Urinary bladder (tissue), 3 donors: ENCODE measurements at regions not wholly inside any gene's neighbourhood (a gene's known extent, or its start where the extent isn't known, plus 50 kb on each side); places are given as distances from the start of the nearest gene placed in this dataset.

Source experiments
- DNase-seq: peaks from one replicate; pipeline ENCODE4 v3.0.0-alpha.2; 2015; ENCODE audit errors: extremely low spot score
- H3K27ac ChIP-seq: one replicate; pipeline ENCODE4 v1.5.1; 2013; ENCODE audit warnings: low read depth, mild to moderate bottlenecking, moderate library complexity
- H3K36me3 ChIP-seq: one replicate; pipeline ENCODE4 v1.6.1; 2013; ENCODE audit warnings: mild to moderate bottlenecking, moderate library complexity; ENCODE audit not compliant: insufficient read depth
- H3K4me1 ChIP-seq: one replicate; pipeline ENCODE4 v1.6.1; 2013; ENCODE audit warnings: mild to moderate bottlenecking, moderate library complexity; ENCODE audit not compliant: insufficient read depth
- H3K4me3 ChIP-seq: one replicate; pipeline ENCODE4 v1.5.1; 2013; ENCODE audit warnings: low read depth, low read length
- WGBS: extraction: QIAGEN DNeasy Blood & Tissue Kit; methylation state at CpG from one replicate; pipeline ENCODE4 v1.1.7; 2013; 5-methylcytosine and 5-hydroxymethylcytosine counted together
- donor health status: healthy with polysubstance abuse.
- donor health status: healthy.

GRCh38 chr9:130772185-130772584 lies 62.9 kb upstream of the ABL1 start:
- no peaks in the 10 kb centered on the region for H3K4me1 ChIP-seq
- no peaks in the 10 kb centered on the region for H3K36me3 ChIP-seq
- H3K27ac ChIP-seq = no peak overlapping the region
- DNase-seq = no peak
- H3K4me3 ChIP-seq = no peak overlapping the region
- WGBS = 83% methylated on average over 3 of the region's 3 CpGs

DNA sequence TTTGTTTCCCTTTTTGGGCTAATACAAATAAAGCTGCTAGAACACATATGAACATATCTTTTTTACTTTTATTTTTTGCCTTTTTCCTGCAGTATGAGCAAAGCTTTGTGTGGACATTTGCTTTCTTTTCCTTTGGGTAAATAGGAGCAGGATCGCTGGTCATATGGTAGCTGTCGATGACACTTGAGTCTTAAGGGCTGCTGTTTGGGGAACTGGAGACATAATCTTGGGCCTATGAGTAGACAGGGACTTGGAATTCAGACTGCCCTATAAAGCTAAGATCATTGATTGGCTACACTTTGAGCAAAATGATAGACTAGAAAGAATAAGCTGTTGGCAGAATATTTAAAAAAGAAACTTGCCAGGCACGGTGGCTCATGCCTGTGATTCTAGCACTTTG lies 60.9 kb upstream of the ABL1 start:
- WGBS = 69% methylated on average over 3 of the region's 3 CpGs
- Histone ChIP-seq H3K4me3 (no peak overlapping the region), H3K4me1 (no peaks in the 10 kb centered on the region), H3K27ac (no peak overlapping the region), H3K36me3 (no peaks in the 10 kb centered on the region)
- DNase-seq = no peak

- no peaks in the 10 kb centered on the region for H3K4me1 ChIP-seq
- no peak overlapping the region for H3K27ac ChIP-seq
- WGBS = 97% methylated on average over 5 of the region's 5 CpGs
- DNase-seq = no peak
- H3K4me3 ChIP-seq = no peak overlapping the region
- no peaks in the 10 kb centered on the region for H3K36me3 ChIP-seq
Measured at GRCh38 chr9:130775336-130775991, 59.6 kb upstream of the ABL1 start.

DNA sequence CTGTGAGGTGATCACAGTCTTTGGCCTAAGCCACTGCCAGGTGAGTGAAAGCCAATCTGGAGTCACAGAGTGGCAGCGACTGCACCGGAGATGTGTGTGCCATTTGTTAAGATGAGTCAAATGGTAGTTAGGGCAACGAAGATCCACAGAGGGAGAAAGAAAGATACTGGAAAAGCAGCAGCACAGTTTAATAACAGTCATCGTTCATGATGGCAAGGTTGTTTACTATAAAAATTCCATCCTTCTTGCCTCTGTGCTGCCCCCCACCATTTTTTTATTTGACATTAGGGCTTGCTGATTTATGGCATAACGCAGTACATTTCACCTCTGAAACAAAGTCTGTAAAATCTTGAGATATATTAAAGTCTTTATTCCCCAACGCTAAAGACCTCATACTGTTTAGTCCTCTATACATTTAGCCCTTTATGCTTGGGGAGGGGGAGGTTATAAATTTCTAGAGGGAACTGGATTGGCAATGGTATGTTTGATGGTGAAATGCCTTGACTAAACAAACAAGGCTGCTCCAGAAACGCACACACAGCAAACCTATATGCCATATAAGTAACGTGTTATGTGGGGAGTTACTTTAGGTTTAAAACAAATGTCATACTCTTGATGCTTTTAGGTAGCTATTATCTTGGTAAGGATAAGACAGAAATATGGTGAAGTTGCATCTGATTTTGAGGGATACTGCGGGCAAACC lies 55.8 kb upstream of the ABL1 start:
- Histone ChIP-seq H3K4me1 (no peaks in the 10 kb centered on the region), H3K36me3 (no peaks in the 10 kb centered on the region), H3K27ac (peak overlapping the region; percentile 90), H3K4me3 (no peak overlapping the region)
- 33% methylated on average over 9 of the region's 9 CpGs for WGBS
- peak; percentile 26 for DNase-seq

- H3K27ac ChIP-seq = peak overlapping the region; percentile 90
- H3K36me3 ChIP-seq = no peaks in the 10 kb centered on the region
- H3K4me1 ChIP-seq = no peaks in the 10 kb centered on the region
- 24% methylated on average over 4 of the region's 4 CpGs for WGBS
- peak overlapping the region; percentile 28 for H3K4me3 ChIP-seq
- no peak for DNase-seq
Measured at GRCh38 chr9:130780415-130780814, 54.6 kb upstream of the ABL1 start.

GRCh38 chr9:130780865-130781504 lies 54.1 kb upstream of the ABL1 start:
- peak; percentile 51 for DNase-seq
- H3K4me1 ChIP-seq = no peaks in the 10 kb centered on the region
- peak overlapping the region; percentile 28 for H3K4me3 ChIP-seq
- H3K36me3 ChIP-seq = no peaks in the 10 kb centered on the region
- 20% methylated on average over 9 of the region's 9 CpGs for WGBS
- H3K27ac ChIP-seq = peak overlapping the region; percentile 91

DNA sequence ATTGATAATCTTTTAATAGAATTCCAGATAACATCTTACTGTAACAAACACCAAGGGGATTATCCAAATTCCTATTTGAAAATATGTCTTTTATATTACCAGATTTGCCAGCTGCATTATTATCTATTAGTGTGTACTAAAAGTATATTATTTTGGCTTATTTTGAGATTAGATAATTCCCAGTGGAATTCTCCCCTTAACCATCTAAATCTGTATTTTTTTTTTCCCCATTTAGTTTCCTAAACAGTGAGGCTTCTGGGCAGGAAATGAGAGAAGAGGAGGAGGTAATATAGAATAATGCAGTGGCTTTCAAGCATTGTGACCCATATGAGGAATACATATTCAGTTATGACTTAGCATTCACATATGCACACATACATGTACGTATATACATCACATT lies 53.5 kb upstream of the ABL1 start:
- no peak overlapping the region for H3K4me3 ChIP-seq
- H3K4me1 ChIP-seq = no peaks in the 10 kb centered on the region
- DNase-seq = no peak
- 57% methylated on average over 1 of the region's 1 CpG for WGBS
- peak overlapping the region; percentile 42 for H3K27ac ChIP-seq
- H3K36me3 ChIP-seq = no peaks in the 10 kb centered on the region

DNA sequence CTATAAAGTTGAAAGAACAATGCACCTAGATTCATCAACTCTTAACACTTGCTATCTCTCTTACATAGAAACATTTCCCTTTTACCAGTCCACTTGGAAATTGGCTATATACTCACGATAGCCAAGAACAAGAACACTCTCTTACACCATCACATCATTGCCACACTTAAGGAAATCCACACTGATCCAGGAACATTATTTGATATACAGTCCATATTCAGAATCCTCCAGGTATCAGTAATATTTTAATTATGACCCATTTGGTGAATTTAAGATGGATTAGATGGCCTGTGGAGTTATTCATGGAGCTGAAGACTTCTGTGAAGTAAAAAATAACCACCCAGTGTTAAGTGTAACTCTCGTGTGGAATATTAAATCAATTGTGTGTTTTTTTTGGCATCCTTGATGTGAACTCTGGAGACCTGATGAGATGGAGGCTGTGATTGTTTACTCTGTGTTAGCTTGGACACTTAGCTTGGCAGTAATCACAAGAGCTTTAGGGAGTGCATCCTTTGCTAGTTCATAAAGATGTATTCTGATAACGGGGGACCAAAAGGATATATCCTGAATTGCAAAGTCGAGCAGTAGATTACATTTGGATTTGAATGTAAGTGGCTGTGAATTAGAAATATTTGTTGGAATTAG lies 52.0 kb upstream of the ABL1 start:
- no peaks in the 10 kb centered on the region for H3K4me1 ChIP-seq
- no peak overlapping the region for H3K27ac ChIP-seq
- 27% methylated on average over 4 of the region's 4 CpGs for WGBS
- H3K36me3 ChIP-seq = no peaks in the 10 kb centered on the region
- H3K4me3 ChIP-seq = no peak overlapping the region
- no peak for DNase-seq

DNA sequence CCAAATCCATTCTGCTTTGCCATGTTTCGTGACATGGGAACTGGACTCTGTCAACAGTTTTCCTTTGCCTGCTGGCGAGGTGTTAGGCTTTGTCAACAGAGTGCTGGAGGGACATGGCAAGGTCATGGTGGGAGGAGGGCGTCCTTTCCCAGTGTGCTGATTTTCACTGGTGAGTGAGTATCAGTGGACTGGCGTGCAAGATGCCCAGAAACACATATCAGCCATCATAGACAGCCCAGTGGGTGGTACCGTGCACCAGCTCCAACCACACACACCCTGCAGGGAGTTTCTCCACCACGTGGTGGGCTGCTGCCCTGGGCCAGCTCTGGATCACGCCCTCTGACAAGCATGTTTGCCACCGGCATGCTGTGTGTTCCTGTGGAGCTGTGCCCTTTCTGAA lies 50.0 kb upstream of the ABL1 start:
- no peak for DNase-seq
- Histone ChIP-seq H3K4me1 (no peaks in the 10 kb centered on the region), H3K4me3 (no peak overlapping the region), H3K27ac (no peak overlapping the region), H3K36me3 (no peaks in the 10 kb centered on the region)
- 84% methylated on average over 8 of the region's 8 CpGs for WGBS
